ENCODE measurements at regions not wholly inside any gene's neighbourhood (a gene's known extent, or its start where the extent isn't known, plus 50 kb on each side); places are given as distances from the start of the nearest gene placed in this dataset.
"Not testable (repeated sequence)": the region's sequence is repeated elsewhere in the genome, so short reads cannot be mapped to it uniquely, and the experiment has no call there.

- no peak overlapping the region for H3K4me2 ChIP-seq (ENCODE audit: low read length, poor library complexity, severe bottlenecking)
- H3K36me3 ChIP-seq (ENCODE audit: control insufficient read depth in 1 of 2, insufficient read depth in 2 of 2, low read depth in 1 of 2, low read length in 2 of 2), result no peaks in the 10 kb centered on the region
- no peaks in the 10 kb centered on the region for H3K27me3 ChIP-seq (ENCODE audit: control insufficient read depth in 1 of 2, insufficient read depth in 1 of 2, low read length in 2 of 2)
- no peak overlapping the region for H3K27ac ChIP-seq (ENCODE audit: low read length, poor library complexity, severe bottlenecking)
- WGBS, result 84% methylated on average over 4 of the region's 4 CpGs
- DNase-seq, result no peak
- no peak overlapping the region for H3K18ac ChIP-seq (ENCODE audit: low read depth in 1 of 2, low read length in 2 of 2)
- H3K4ac ChIP-seq (ENCODE audit: low read depth in 1 of 2, low read length in 2 of 2), result no peak overlapping the region
- no peak overlapping the region for H3K9ac ChIP-seq (ENCODE audit: low read length)
- no peak overlapping the region for H2BK12ac ChIP-seq (ENCODE audit: low read length in 2 of 2)
- H2AK5ac ChIP-seq (ENCODE audit: low read length, severe bottlenecking), result no peak overlapping the region
- no peak overlapping the region for H4K8ac ChIP-seq (ENCODE audit: low read length)
- no peak overlapping the region for H2AFZ ChIP-seq (ENCODE audit: low read depth, low read length)
- no peak overlapping the region for H2BK120ac ChIP-seq (ENCODE audit: low read depth, low read length)
- no peaks in the 10 kb centered on the region for H3K9me3 ChIP-seq (ENCODE audit: control insufficient read depth, low read length)
- no peak overlapping the region for H4K91ac ChIP-seq (ENCODE audit: low read length)
- H2BK5ac ChIP-seq (ENCODE audit: low read depth, low read length, poor library complexity, severe bottlenecking), result no peak overlapping the region
- H3K23ac ChIP-seq (ENCODE audit: low read length in 2 of 2), result no peak overlapping the region
- no peaks in the 10 kb centered on the region for H3K79me1 ChIP-seq (replicated peaks; ENCODE audit: low read length, poor library complexity, severe bottlenecking)
- no peaks in the 10 kb centered on the region for H3K4me1 ChIP-seq (ENCODE audit: control insufficient read depth, insufficient read depth, low read depth, low read length)
- H2BK15ac ChIP-seq (ENCODE audit: low read depth, poor library complexity, severe bottlenecking), result no peak overlapping the region
- no peak overlapping the region for H3K14ac ChIP-seq (ENCODE audit: low read length in 2 of 2)
- H3K4me3 ChIP-seq (ENCODE audit: insufficient read depth in 1 of 2, low read depth in 1 of 2, low read length in 2 of 2), result no peak overlapping the region
Measured at GRCh38 chr2:67186871-67187270, 210.3 kb upstream of the ETAA1 start.

- not testable (repeated sequence) for H2BK12ac ChIP-seq (ENCODE audit: low read length in 2 of 2); H3K4me3 ChIP-seq (ENCODE audit: insufficient read depth in 1 of 2, low read depth in 1 of 2, low read length in 2 of 2); H2AFZ ChIP-seq (ENCODE audit: low read depth, low read length); H3K79me1 ChIP-seq (replicated peaks; ENCODE audit: low read length, poor library complexity, severe bottlenecking); H4K91ac ChIP-seq (ENCODE audit: low read length); H3K9me3 ChIP-seq (ENCODE audit: control insufficient read depth, low read length); H3K23ac ChIP-seq (ENCODE audit: low read length in 2 of 2); H3K4me1 ChIP-seq (ENCODE audit: control insufficient read depth, insufficient read depth, low read depth, low read length); H2AK5ac ChIP-seq (ENCODE audit: low read length, severe bottlenecking); H2BK120ac ChIP-seq (ENCODE audit: low read depth, low read length); H3K4me2 ChIP-seq (ENCODE audit: low read length, poor library complexity, severe bottlenecking); H3K27me3 ChIP-seq (ENCODE audit: control insufficient read depth in 1 of 2, insufficient read depth in 1 of 2, low read length in 2 of 2); H4K8ac ChIP-seq (ENCODE audit: low read length); H3K18ac ChIP-seq (ENCODE audit: low read depth in 1 of 2, low read length in 2 of 2); DNase-seq; H3K36me3 ChIP-seq (ENCODE audit: control insufficient read depth in 1 of 2, insufficient read depth in 2 of 2, low read depth in 1 of 2, low read length in 2 of 2); H3K27ac ChIP-seq (ENCODE audit: low read length, poor library complexity, severe bottlenecking); H3K4ac ChIP-seq (ENCODE audit: low read depth in 1 of 2, low read length in 2 of 2); H3K14ac ChIP-seq (ENCODE audit: low read length in 2 of 2); H2BK5ac ChIP-seq (ENCODE audit: low read depth, low read length, poor library complexity, severe bottlenecking); H2BK15ac ChIP-seq (ENCODE audit: low read depth, poor library complexity, severe bottlenecking); H3K9ac ChIP-seq (ENCODE audit: low read length)
- WGBS, result 81% methylated on average over 8 of the region's 8 CpGs
Measured at GRCh38 chr2:67195327-67195726, 201.8 kb upstream of the ETAA1 start.

GRCh38 chr2:67201521-67201920 is 195.6 kb upstream of the ETAA1 start:
- Histone ChIP-seq H3K27ac (ENCODE audit: low read length, poor library complexity, severe bottlenecking) (no peak overlapping the region), H4K8ac (ENCODE audit: low read length) (no peak overlapping the region), H3K4me1 (ENCODE audit: control insufficient read depth, insufficient read depth, low read depth, low read length) (no peaks in the 10 kb centered on the region), H2BK12ac (ENCODE audit: low read length in 2 of 2) (no peak overlapping the region), H3K4me2 (ENCODE audit: low read length, poor library complexity, severe bottlenecking) (no peak overlapping the region), H3K36me3 (ENCODE audit: control insufficient read depth in 1 of 2, insufficient read depth in 2 of 2, low read depth in 1 of 2, low read length in 2 of 2) (no peaks in the 10 kb centered on the region), H3K18ac (ENCODE audit: low read depth in 1 of 2, low read length in 2 of 2) (no peak overlapping the region), H2AK5ac (ENCODE audit: low read length, severe bottlenecking) (no peak overlapping the region), H2BK5ac (ENCODE audit: low read depth, low read length, poor library complexity, severe bottlenecking) (no peak overlapping the region), H3K4ac (ENCODE audit: low read depth in 1 of 2, low read length in 2 of 2) (no peak overlapping the region), H2BK15ac (ENCODE audit: low read depth, poor library complexity, severe bottlenecking) (no peak overlapping the region), H3K9ac (ENCODE audit: low read length) (no peak overlapping the region), H3K14ac (ENCODE audit: low read length in 2 of 2) (no peak overlapping the region), H2AFZ (ENCODE audit: low read depth, low read length) (no peak overlapping the region), H3K9me3 (ENCODE audit: control insufficient read depth, low read length) (no peaks in the 10 kb centered on the region), H3K79me1 (replicated peaks; ENCODE audit: low read length, poor library complexity, severe bottlenecking) (no peaks in the 10 kb centered on the region), H2BK120ac (ENCODE audit: low read depth, low read length) (no peak overlapping the region), H3K4me3 (ENCODE audit: insufficient read depth in 1 of 2, low read depth in 1 of 2, low read length in 2 of 2) (no peak overlapping the region), H4K91ac (ENCODE audit: low read length) (no peak overlapping the region), H3K27me3 (ENCODE audit: control insufficient read depth in 1 of 2, insufficient read depth in 1 of 2, low read length in 2 of 2) (no peaks in the 10 kb centered on the region), H3K23ac (ENCODE audit: low read length in 2 of 2) (no peak overlapping the region)
- DNase-seq, result no peak
- WGBS, result 95% methylated on average over 2 of the region's 3 CpGs

GRCh38 chr2:67204349-67204748 is 192.8 kb upstream of the ETAA1 start:
- no peaks in the 10 kb centered on the region for H3K79me1 ChIP-seq (replicated peaks; ENCODE audit: low read length, poor library complexity, severe bottlenecking)
- H2AFZ ChIP-seq (ENCODE audit: low read depth, low read length), result no peak overlapping the region
- H2BK15ac ChIP-seq (ENCODE audit: low read depth, poor library complexity, severe bottlenecking), result no peak overlapping the region
- DNase-seq, result no peak
- no peak overlapping the region for H3K18ac ChIP-seq (ENCODE audit: low read depth in 1 of 2, low read length in 2 of 2)
- H3K4ac ChIP-seq (ENCODE audit: low read depth in 1 of 2, low read length in 2 of 2), result no peak overlapping the region
- H2BK12ac ChIP-seq (ENCODE audit: low read length in 2 of 2), result no peak overlapping the region
- H2AK5ac ChIP-seq (ENCODE audit: low read length, severe bottlenecking), result no peak overlapping the region
- no peak overlapping the region for H3K27ac ChIP-seq (ENCODE audit: low read length, poor library complexity, severe bottlenecking)
- H3K14ac ChIP-seq (ENCODE audit: low read length in 2 of 2), result no peak overlapping the region
- no peaks in the 10 kb centered on the region for H3K4me1 ChIP-seq (ENCODE audit: control insufficient read depth, insufficient read depth, low read depth, low read length)
- no CpG with 5 or more reads among the region's 1 CpG for WGBS
- H2BK120ac ChIP-seq (ENCODE audit: low read depth, low read length), result no peak overlapping the region
- H3K9me3 ChIP-seq (ENCODE audit: control insufficient read depth, low read length), result no peaks in the 10 kb centered on the region
- H3K4me2 ChIP-seq (ENCODE audit: low read length, poor library complexity, severe bottlenecking), result no peak overlapping the region
- no peak overlapping the region for H3K9ac ChIP-seq (ENCODE audit: low read length)
- H4K8ac ChIP-seq (ENCODE audit: low read length), result no peak overlapping the region
- H3K23ac ChIP-seq (ENCODE audit: low read length in 2 of 2), result no peak overlapping the region
- H3K36me3 ChIP-seq (ENCODE audit: control insufficient read depth in 1 of 2, insufficient read depth in 2 of 2, low read depth in 1 of 2, low read length in 2 of 2), result no peaks in the 10 kb centered on the region
- no peak overlapping the region for H3K4me3 ChIP-seq (ENCODE audit: insufficient read depth in 1 of 2, low read depth in 1 of 2, low read length in 2 of 2)
- no peaks in the 10 kb centered on the region for H3K27me3 ChIP-seq (ENCODE audit: control insufficient read depth in 1 of 2, insufficient read depth in 1 of 2, low read length in 2 of 2)
- no peak overlapping the region for H4K91ac ChIP-seq (ENCODE audit: low read length)
- H2BK5ac ChIP-seq (ENCODE audit: low read depth, low read length, poor library complexity, severe bottlenecking), result no peak overlapping the region

Data from mesenchymal stem cell (in vitro differentiated cells and primary cell).